ENCODE measurements at regions not wholly inside any gene's neighbourhood (a gene's known extent, or its start where the extent isn't known, plus 50 kb on each side); places are given as distances from the start of the nearest gene placed in this dataset.

- no peaks in the 10 kb centered on the region for H3K9me3 ChIP-seq (ENCODE audit: insufficient read depth, low read depth)
- H3K36me3 ChIP-seq (ENCODE audit: low read depth), result no peaks in the 10 kb centered on the region
- no peak for TF ChIP-seq EZH2 (IDR thresholded peaks at IDR 0.05; ENCODE audit: low read depth)
- TF ChIP-seq CTCF (conservative IDR thresholded peaks at IDR 0.05), result no peak
- POLR2A ChIA-PET (ENCODE audit: unreplicated experiment), result no interaction called here
- H3K79me2 ChIP-seq (ENCODE audit: low read depth), result no peaks in the 10 kb centered on the region
- CTCF ChIA-PET, result no interaction called here
- no peaks in the 10 kb centered on the region for H3K27me3 ChIP-seq (ENCODE audit: insufficient read depth, low read depth)
- intact Hi-C loops (cut with micrococcal nuclease; ENCODE audit: unreplicated experiment), result no loop called here
- no peak overlapping the region for H3K4me2 ChIP-seq
- H4K20me1 ChIP-seq (ENCODE audit: insufficient read depth), result no peaks in the 10 kb centered on the region
- no peak for DNase-seq
- BruUV-seq (replicated peaks), result no TSS peak
- no peaks in the 10 kb centered on the region for H3K9me2 ChIP-seq (ENCODE audit: insufficient read depth)
- H3K4me3 ChIP-seq, result no peak overlapping the region
- no peak overlapping the region for H2AFZ ChIP-seq
- H3K4me1 ChIP-seq (replicated peaks; ENCODE audit: insufficient read depth), result no peaks in the 10 kb centered on the region
- no peak overlapping the region for H3K27ac ChIP-seq
- no peaks in the 10 kb centered on the region for H3F3A ChIP-seq (ENCODE audit: insufficient read depth, low read depth)
These were observed 523.8 kb upstream of the CPEB2 start for GRCh38 chr4:14478504-14478903.

GRCh38 chr4:14496408-14496807 is 505.9 kb upstream of the CPEB2 start:
- DNase-seq, result no peak
- Histone ChIP-seq H2AFZ (no peak overlapping the region), H3K4me3 (no peak overlapping the region), H3K79me2 (ENCODE audit: low read depth) (no peaks in the 10 kb centered on the region), H3K4me2 (no peak overlapping the region), H3K9me3 (ENCODE audit: insufficient read depth, low read depth) (no peaks in the 10 kb centered on the region), H3K4me1 (replicated peaks; ENCODE audit: insufficient read depth) (no peaks in the 10 kb centered on the region), H3K9me2 (ENCODE audit: insufficient read depth) (no peaks in the 10 kb centered on the region), H3K27ac (no peak overlapping the region), H3K36me3 (ENCODE audit: low read depth) (no peaks in the 10 kb centered on the region), H4K20me1 (ENCODE audit: insufficient read depth) (no peaks in the 10 kb centered on the region), H3F3A (ENCODE audit: insufficient read depth, low read depth) (no peaks in the 10 kb centered on the region), H3K27me3 (ENCODE audit: insufficient read depth, low read depth) (no peaks in the 10 kb centered on the region)
- ChIA-PET CTCF (no interaction called here), POLR2A (ENCODE audit: unreplicated experiment) (no interaction called here)
- intact Hi-C loops (cut with micrococcal nuclease; ENCODE audit: unreplicated experiment), result no loop called here
- TF ChIP-seq CTCF (conservative IDR thresholded peaks at IDR 0.05) (no peak), EZH2 (IDR thresholded peaks at IDR 0.05; ENCODE audit: low read depth) (no peak)
- no TSS peak for BruUV-seq (replicated peaks)

GRCh38 chr4:14496969-14497368 is 505.3 kb upstream of the CPEB2 start:
- H3K9me2 ChIP-seq (ENCODE audit: insufficient read depth), result no peaks in the 10 kb centered on the region
- no peak overlapping the region for H3K27ac ChIP-seq
- BruUV-seq (replicated peaks), result no TSS peak
- no peak overlapping the region for H2AFZ ChIP-seq
- no peaks in the 10 kb centered on the region for H3K36me3 ChIP-seq (ENCODE audit: low read depth)
- no peaks in the 10 kb centered on the region for H4K20me1 ChIP-seq (ENCODE audit: insufficient read depth)
- H3K4me3 ChIP-seq, result no peak overlapping the region
- intact Hi-C loops (cut with micrococcal nuclease; ENCODE audit: unreplicated experiment), result no loop called here
- no peaks in the 10 kb centered on the region for H3K27me3 ChIP-seq (ENCODE audit: insufficient read depth, low read depth)
- CTCF ChIA-PET, result no interaction called here
- TF ChIP-seq CTCF (conservative IDR thresholded peaks at IDR 0.05) (no peak), EZH2 (IDR thresholded peaks at IDR 0.05; ENCODE audit: low read depth) (no peak)
- no peaks in the 10 kb centered on the region for H3K9me3 ChIP-seq (ENCODE audit: insufficient read depth, low read depth)
- H3F3A ChIP-seq (ENCODE audit: insufficient read depth, low read depth), result no peaks in the 10 kb centered on the region
- DNase-seq, result no peak
- H3K79me2 ChIP-seq (ENCODE audit: low read depth), result no peaks in the 10 kb centered on the region
- no peaks in the 10 kb centered on the region for H3K4me1 ChIP-seq (replicated peaks; ENCODE audit: insufficient read depth)
- H3K4me2 ChIP-seq, result no peak overlapping the region
- POLR2A ChIA-PET (ENCODE audit: unreplicated experiment), result no interaction called here
